Adrenal gland (tissue), 9 donors: ENCODE measurements at regions not wholly inside any gene's neighbourhood (a gene's known extent, or its start where the extent isn't known, plus 50 kb on each side); places are given as distances from the start of the nearest gene placed in this dataset.
A peak's percentile ranks its signal among the peaks of the same experiment; 100 is the strongest.

Source experiments
- DNase-seq, 7 donors: peaks; one replicate each; pipeline ENCODE4 v3.0.0-alpha.2; 2019 to 2020
- H3K27ac ChIP-seq, 5 donors: fragments of 200-600 bp; sonication (generic) in 4 of 5; 1 replicate in 3 of 5; 2 replicates in 2 of 5; pipeline versions ENCODE4 v1.5.1 to v1.8.0; 2016 to 2020; ENCODE audit warnings: mild to moderate bottlenecking in 1 of 5
- H3K27me3 ChIP-seq: fragments of 200-600 bp; 2 replicates; pipeline ENCODE4 v1.8.0; 2021
- H3K36me3 ChIP-seq, 2 donors: fragments of 200-600 bp; replicated peaks in 1 of 2; 1 replicate in 1 of 2; 2 replicates in 1 of 2; pipeline versions ENCODE4 v1.5.1 to v1.8.0; 2018 to 2022
- H3K4me1 ChIP-seq, 2 donors: fragments of 200-600 bp; replicated peaks in 1 of 2; 1 replicate in 1 of 2; 2 replicates in 1 of 2; pipeline versions ENCODE4 v1.5.1 to v1.8.0; 2018 to 2021
- H3K4me3 ChIP-seq, 4 donors: fragments of 200-600 bp; sonication (generic) in 3 of 4; one replicate each; pipeline ENCODE4 v1.5.1; 2016 to 2018
- H3K9me3 ChIP-seq, 3 donors: fragments of 200-600 bp; sonication (generic) in 1 of 3; replicated peaks in 1 of 3; 1 replicate in 2 of 3; 2 replicates in 1 of 3; pipeline versions ENCODE4 v1.5.1 to v1.8.0; 2016 to 2021
- CTCF ChIP-seq, 6 experiments: fragments of 450-650 bp in 4 of 6; fragments of 200-600 bp in 2 of 6; sonication (generic) in 1 of 6; IDR thresholded peaks; 1 replicate in 5 of 6; 2 replicates in 1 of 6; pipeline versions ENCODE4 v1.5.1 to v1.8.0; 2016 to 2021; ENCODE audit warnings: antibody characterized with exemption in 6 of 6, mild to moderate bottlenecking in 2 of 6, moderate library complexity in 1 of 6
- POLR2A ChIP-seq, 2 donors: fragments of 450-650 bp; IDR thresholded peaks; one replicate each; pipeline ENCODE4 v1.6.1; 2017; ENCODE audit warnings: antibody characterized with exemption in 2 of 2, mild to moderate bottlenecking in 2 of 2, moderate library complexity in 1 of 2
- WGBS, 4 donors: extraction: QIAGEN DNeasy Blood & Tissue Kit in 2 of 4; methylation state at CpG; one replicate each; pipeline versions ENCODE4 v1.1.5 to v1.1.7; 2013 to 2017; 5-methylcytosine and 5-hydroxymethylcytosine counted together
- intact Hi-C, 2 donors: fragments of 100-400 bp; cut with DNase I; formaldehyde crosslinking; loops; one replicate each; pipeline versions ENCODE4 v1.14.1 to v1.15.0; 2022 to 2023
- donor health status: healthy with polysubstance abuse.
- donor health status: Bipolar disorder and iron deficiency.
- donor health status: DM: yes; HTN: yes; CAD: no.
- donor health status: DM: no; HTN: no; CAD: no.
- donor health status: DM: no; HTN: no; CAD: no.

GRCh38 chr1:118788463-118788862, 199.7 kb downstream of the TBX15 start:
- no peak overlapping the region for H3K4me3 ChIP-seq
- TF ChIP-seq CTCF (IDR thresholded peaks at IDR 0.05): no peak
- no peak for TF ChIP-seq POLR2A (IDR thresholded peaks at IDR 0.05)
- H3K36me3 ChIP-seq: no peaks in the 10 kb centered on the region
- H3K27ac ChIP-seq: no peak overlapping the region
- H3K9me3 ChIP-seq: no peaks in the 10 kb centered on the region
- peak in 1 of 7 donors; percentile 2 for DNase-seq
- H3K4me1 ChIP-seq: no peaks in the 10 kb centered on the region
- WGBS, 4 donors: 71 to 79% (median 78%) methylated on average over 1 of the region's 1 CpG; no CpG with 5 or more reads in 1 of the 4 donors
- H3K27me3 ChIP-seq: no peaks in the 10 kb centered on the region
- intact Hi-C loops: no loop called here

- no peaks in the 10 kb centered on the region for H3K27me3 ChIP-seq
- H3K27ac ChIP-seq: no peak overlapping the region
- TF ChIP-seq CTCF (IDR thresholded peaks at IDR 0.05) (no peak), POLR2A (IDR thresholded peaks at IDR 0.05) (no peak)
- no peaks in the 10 kb centered on the region for H3K4me1 ChIP-seq
- H3K9me3 ChIP-seq: no peaks in the 10 kb centered on the region
- H3K4me3 ChIP-seq: no peak overlapping the region
- 68 to 78% (median 72%) methylated on average over 4 of the region's 4 CpGs for WGBS, 4 donors
- no peak for DNase-seq
- intact Hi-C loops: no loop called here
- H3K36me3 ChIP-seq: no peaks in the 10 kb centered on the region
These were observed 201.5 kb downstream of the TBX15 start for GRCh38 chr1:118786454-118787155.

- Histone ChIP-seq H3K36me3 (no peaks in the 10 kb centered on the region), H3K27ac (no peak overlapping the region), H3K4me1 (no peaks in the 10 kb centered on the region), H3K4me3 (no peak overlapping the region), H3K27me3 (no peaks in the 10 kb centered on the region), H3K9me3 (no peaks in the 10 kb centered on the region)
- peak in 2 of 7 donors; percentile 16 to 24 for DNase-seq
- intact Hi-C loops: no loop called here
- no peak for TF ChIP-seq CTCF (IDR thresholded peaks at IDR 0.05)
- TF ChIP-seq POLR2A (IDR thresholded peaks at IDR 0.05): no peak
- WGBS, 4 donors: 19 to 40% (median 35%) methylated on average over 2 of the region's 2 CpGs
These were observed 202.9 kb downstream of the TBX15 start for GRCh38 chr1:118785246-118785645.

GRCh38 chr1:118783095-118783758, 204.9 kb downstream of the TBX15 start:
- TF ChIP-seq CTCF (IDR thresholded peaks at IDR 0.05) (no peak), POLR2A (IDR thresholded peaks at IDR 0.05) (no peak)
- DNase-seq: no peak
- H3K27me3 ChIP-seq: no peaks in the 10 kb centered on the region
- no peaks in the 10 kb centered on the region for H3K9me3 ChIP-seq
- intact Hi-C loops: no loop called here
- H3K4me1 ChIP-seq: no peaks in the 10 kb centered on the region
- no peak overlapping the region for H3K4me3 ChIP-seq
- H3K27ac ChIP-seq: no peak overlapping the region
- H3K36me3 ChIP-seq: no peaks in the 10 kb centered on the region
- 53 to 62% (median 59%) methylated on average over 2 of the region's 2 CpGs for WGBS, 4 donors
